H1 (cell line): ENCODE measurements at regions not wholly inside any gene's neighbourhood (a gene's known extent, or its start where the extent isn't known, plus 50 kb on each side); places are given as distances from the start of the nearest gene placed in this dataset.

Source experiments
- CTCF ChIA-PET: fragments of 300-600 bp; sonication (Branson Sonifier 250); formaldehyde crosslinking; loops from one replicate; lab custom pipeline; 2021; ENCODE audit not compliant: partially characterized antibody; lab: Charles Lee
- POLR2A ChIA-PET: fragments of 300-600 bp; sonication (Branson Sonifier 250); formaldehyde crosslinking; loops from one replicate; lab custom pipeline; 2021; ENCODE audit warnings: inconsistent platforms; ENCODE audit not compliant: partially characterized antibody; lab: Charles Lee
- DNase-seq, 2 experiments: peaks; one replicate each; pipeline versions ENCODE4 v3.0.0 to v3.0.0-alpha.2; 2010 to 2022; ENCODE audit warnings: low spot score in 2 of 2, low read depth in 1 of 2, mixed read lengths in 1 of 2
- FAIRE-seq: peaks from 2 replicates; lab custom pipeline; 2011; peaks lifted over from hg19 to GRCh38; lab: Jason Lieb, UNC
- H2AFZ ChIP-seq: 2 replicates; pipeline ENCODE4 v1.8.1; 2012; ENCODE audit warnings: low read length, inconsistent platforms
- H2AK5ac ChIP-seq: 2 replicates; pipeline ENCODE4 v1.6.1; 2013; ENCODE audit warnings: low read depth, low read length
- H2BK120ac ChIP-seq: replicated peaks from 2 replicates; pipeline ENCODE3; 2013; ENCODE audit warnings: low read depth, low read length, inconsistent platforms
- H2BK12ac ChIP-seq: 2 replicates; pipeline ENCODE4 v1.6.1; 2013; ENCODE audit warnings: low read depth, low read length
- H2BK15ac ChIP-seq: 2 replicates; pipeline ENCODE4 v1.6.1; 2013; ENCODE audit warnings: low read length
- H2BK20ac ChIP-seq: 2 replicates; pipeline ENCODE4 v1.6.1; 2013; ENCODE audit warnings: low read length
- H2BK5ac ChIP-seq: 2 replicates; pipeline ENCODE4 v1.6.1; 2013; ENCODE audit warnings: low read depth, low read length
- H3K14ac ChIP-seq: 2 replicates; pipeline ENCODE4 v1.6.1; 2013; ENCODE audit warnings: inconsistent platforms; ENCODE audit not compliant: insufficient read length
- H3K18ac ChIP-seq: 2 replicates; pipeline ENCODE4 v1.6.1; 2013; ENCODE audit warnings: low read length; ENCODE audit errors: extremely low read depth
- H3K23ac ChIP-seq: 2 replicates; pipeline ENCODE4 v1.6.1; 2013; ENCODE audit warnings: inconsistent platforms; ENCODE audit not compliant: insufficient read length
- H3K23me2 ChIP-seq: 2 replicates; pipeline ENCODE4 v1.6.1; 2013; ENCODE audit warnings: low read depth, low read length
- H3K27ac ChIP-seq: 2 replicates; pipeline ENCODE4 v1.6.1; 2011; ENCODE audit warnings: low read depth, low read length, inconsistent platforms
- H3K27me3 ChIP-seq, 4 experiments: replicated peaks in 1 of 4; 1 replicate in 1 of 4; 2 replicates in 3 of 4; pipeline versions ENCODE4 v1.6.1 to v1.8.1; 2011 to 2013; ENCODE audit warnings: low read length in 3 of 4, mild to moderate bottlenecking in 3 of 4, inconsistent platforms in 2 of 4, mixed read lengths in 2 of 4, moderate library complexity in 1 of 4; ENCODE audit not compliant: control insufficient read depth in 3 of 4, insufficient read depth in 3 of 4; ENCODE audit errors: extremely low read depth in 1 of 4
- H3K36me3 ChIP-seq, 4 experiments: 2 replicates each; pipeline versions ENCODE4 v1.6.1 to v1.8.1; 2011 to 2013; ENCODE audit warnings: mild to moderate bottlenecking in 4 of 4, low read length in 3 of 4, moderate library complexity in 2 of 4, control low read depth in 1 of 4, inconsistent platforms in 1 of 4; ENCODE audit not compliant: insufficient read depth in 4 of 4, control insufficient read depth in 2 of 4
- H3K4ac ChIP-seq: replicated peaks from 2 replicates; pipeline ENCODE3; 2013; ENCODE audit warnings: low read length, low read depth, mixed read lengths, inconsistent platforms; ENCODE audit not compliant: insufficient read length
- H3K4me1 ChIP-seq, 4 experiments: replicated peaks in 1 of 4; 1 replicate in 1 of 4; 2 replicates in 3 of 4; pipeline versions ENCODE4 v1.6.1 to v1.8.1; 2011 to 2013; ENCODE audit warnings: low read length in 3 of 4, inconsistent platforms in 2 of 4, mixed read lengths in 1 of 4; ENCODE audit not compliant: insufficient read depth in 4 of 4, control insufficient read depth in 3 of 4
- H3K4me2 ChIP-seq, 2 experiments: 2 replicates each; pipeline versions ENCODE4 v1.6.1 to v1.8.1; 2011 to 2013; ENCODE audit warnings: low read depth in 2 of 2, low read length in 2 of 2, control low read depth in 1 of 2, inconsistent platforms in 1 of 2, mild to moderate bottlenecking in 1 of 2; ENCODE audit not compliant: insufficient read depth in 1 of 2
- H3K4me3 ChIP-seq, 4 experiments: fragments of 200-600, 300-600 bp in 1 of 4; sonication (generic), shearing (Covaris generic), sonication (Bioruptor Twin) in 1 of 4; 2 replicates each; pipeline versions ENCODE4 v1.5.1 to v1.8.1; 2011 to 2016; ENCODE audit warnings: low read length in 4 of 4, low read depth in 3 of 4, control low read depth in 2 of 4, inconsistent platforms in 2 of 4, mild to moderate bottlenecking in 2 of 4, mixed read lengths in 1 of 4, moderate library complexity in 1 of 4; ENCODE audit not compliant: insufficient read depth in 2 of 4; ENCODE audit errors: extremely low read depth in 1 of 4
- H3K56ac ChIP-seq: replicated peaks from 2 replicates; pipeline ENCODE3; 2013; ENCODE audit warnings: low read depth, mild to moderate bottlenecking, mixed read lengths, low read length, inconsistent platforms; ENCODE audit not compliant: insufficient read length
- H3K79me1 ChIP-seq: 2 replicates; pipeline ENCODE4 v1.6.1; 2013; ENCODE audit warnings: low read depth, low read length, control low read depth
- H3K79me2 ChIP-seq, 2 experiments: 2 replicates each; pipeline versions ENCODE4 v1.6.1 to v1.8.1; 2012 to 2013; ENCODE audit warnings: low read length in 2 of 2, mild to moderate bottlenecking in 2 of 2, inconsistent platforms in 1 of 2; ENCODE audit not compliant: insufficient read depth in 2 of 2, control insufficient read depth in 1 of 2
- H3K9ac ChIP-seq, 4 experiments: replicated peaks in 1 of 4; 1 replicate in 1 of 4; 2 replicates in 3 of 4; pipeline versions ENCODE4 v1.6.1 to v1.8.1; 2011 to 2013; ENCODE audit warnings: low read depth in 3 of 4, low read length in 3 of 4, control low read depth in 2 of 4, mild to moderate bottlenecking in 2 of 4, moderate library complexity in 2 of 4, inconsistent platforms in 1 of 4; ENCODE audit errors: extremely low read depth in 1 of 4
- H3K9me3 ChIP-seq, 2 experiments: 2 replicates each; pipeline versions ENCODE4 v1.6.1 to v1.8.1; 2012 to 2013; ENCODE audit warnings: mild to moderate bottlenecking in 2 of 2, moderate library complexity in 2 of 2, control low read depth in 1 of 2, inconsistent platforms in 1 of 2, low read depth in 1 of 2, low read length in 1 of 2, mixed read lengths in 1 of 2; ENCODE audit not compliant: insufficient read depth in 2 of 2
- H4K20me1 ChIP-seq, 2 experiments: replicated peaks in 1 of 2; 2 replicates each; pipeline versions ENCODE3 to v1.8.1; 2011 to 2013; ENCODE audit warnings: inconsistent platforms in 2 of 2, low read length in 2 of 2, mild to moderate bottlenecking in 1 of 2; ENCODE audit not compliant: insufficient read depth in 2 of 2, control insufficient read depth in 1 of 2
- H4K5ac ChIP-seq: 2 replicates; pipeline ENCODE4 v1.6.1; 2013; ENCODE audit warnings: low read length, low read depth, mixed read lengths, inconsistent platforms; ENCODE audit not compliant: insufficient read length
- H4K8ac ChIP-seq: 2 replicates; pipeline ENCODE4 v1.8.0; 2013; ENCODE audit warnings: mild to moderate bottlenecking, moderate library complexity, low read length, inconsistent platforms; ENCODE audit not compliant: insufficient read depth; ENCODE audit errors: extremely low read depth
- H4K91ac ChIP-seq: replicated peaks from 2 replicates; pipeline ENCODE3; 2013; ENCODE audit warnings: low read length, mixed read lengths, inconsistent platforms; ENCODE audit not compliant: insufficient read length
- BCL11A ChIP-seq, 2 experiments: IDR thresholded peaks; one replicate each; pipeline ENCODE4 v1.6.1; 2011; ENCODE audit warnings: low read depth in 2 of 2, low read length in 2 of 2, mild to moderate bottlenecking in 2 of 2
- JUND ChIP-seq: IDR thresholded peaks from 2 replicates; pipeline ENCODE4 v1.6.1; 2011; ENCODE audit warnings: mild to moderate bottlenecking, improper control_type of control experiment, low read length
- WGBS, 2 experiments: shearing (Covaris generic) in 1 of 2; methylation state at CpG; one replicate each; pipeline versions ENCODE4 v1.1.6 to v1.1.7; 2013 to 2015; ENCODE audit warnings: low lambda C conversion rate in 2 of 2, mixed read lengths in 2 of 2, inconsistent platforms in 1 of 2, low coverage in 1 of 2, missing lambda C conversion rate in 1 of 2; ENCODE audit not compliant: insufficient replicate concordance in 2 of 2, insufficient coverage in 1 of 2, insufficient read length in 1 of 2; ENCODE audit errors: extremely low coverage in 1 of 2, missing lambda C conversion rate in 1 of 2; 5-methylcytosine and 5-hydroxymethylcytosine counted together

DNA sequence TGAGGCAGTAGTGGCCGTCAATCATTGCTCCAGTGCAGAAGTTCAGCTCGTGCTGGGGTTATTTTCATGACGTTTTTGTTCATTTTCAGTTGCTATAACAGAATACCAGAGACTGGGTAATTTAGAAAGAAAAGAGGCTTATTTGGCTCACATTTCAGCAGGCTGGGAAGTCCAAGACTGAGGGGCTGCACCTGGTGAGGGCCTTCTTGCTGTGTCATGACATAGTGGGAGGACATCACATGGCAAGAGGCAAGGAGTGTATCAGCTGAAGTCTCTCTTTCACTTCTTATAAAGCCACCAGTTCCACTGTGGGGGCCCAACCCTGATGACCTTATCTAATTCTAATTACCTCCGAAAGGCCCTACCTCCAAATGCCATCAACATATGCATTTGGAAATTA lies 58.0 kb upstream of the DPP10 start:
- CTCF ChIA-PET, result no interaction called here
- Histone ChIP-seq H3K27ac (no peak overlapping the region), H4K8ac (no peak overlapping the region), H2AK5ac (no peak overlapping the region), H3K79me1 (no peaks in the 10 kb centered on the region), H3K23ac (no peak overlapping the region), H3K9me3 (0 out of 4 replicates have a peak, but pooled peaks cover 0 to 3% of the 10 kb centered on the region in 2 experiments), H3K27me3 (no peaks in the 10 kb centered on the region), H4K5ac (no peak overlapping the region), H2BK15ac (no peak overlapping the region), H3K56ac (no peak overlapping the region), H4K91ac (no peak overlapping the region), H3K36me3 (no peaks in the 10 kb centered on the region), H3K18ac (no peak overlapping the region), H3K4ac (no peak overlapping the region), H2BK12ac (no peak overlapping the region), H2AFZ (no peak overlapping the region), H3K4me3 (no peak overlapping the region), H3K79me2 (no peaks in the 10 kb centered on the region), H3K23me2 (no peaks in the 10 kb centered on the region), H3K14ac (no peak overlapping the region), H2BK120ac (no peak overlapping the region), H2BK5ac (no peak overlapping the region), H3K4me2 (no peak overlapping the region), H3K9ac (no peak overlapping the region), H2BK20ac (no peak overlapping the region), H4K20me1 (no peaks in the 10 kb centered on the region), H3K4me1 (no peaks in the 10 kb centered on the region)
- FAIRE-seq (no peak), DNase-seq (no peak)
- 95% methylated on average over 4 of the region's 4 CpGs; no CpG with 5 or more reads in 1 of the 2 experiments for WGBS, 2 experiments
- TF ChIP-seq JUND (no peak), BCL11A (IDR thresholded peaks at IDR 0.05; ENCODE audit: low read depth in 2 of 2, low read length in 2 of 2) (no peak)
- POLR2A ChIA-PET, result no interaction called here
